ENCODE measurements at regions not wholly inside any gene's neighbourhood (a gene's known extent, or its start where the extent isn't known, plus 50 kb on each side); places are given as distances from the start of the nearest gene placed in this dataset.

- Histone ChIP-seq H3K27ac (ENCODE audit: low read depth, low read length, poor library complexity, severe bottlenecking) (no peak overlapping the region), H3K4me1 (ENCODE audit: insufficient read depth, low read length, poor library complexity, severe bottlenecking) (no peaks in the 10 kb centered on the region), H3K36me3 (ENCODE audit: insufficient read depth, low read length, poor library complexity, severe bottlenecking) (no peaks in the 10 kb centered on the region), H3K4me3 (ENCODE audit: low read depth, low read length, poor library complexity, severe bottlenecking) (no peak overlapping the region), H3K9me3 (ENCODE audit: low read depth, low read length, poor library complexity, severe bottlenecking) (no peaks in the 10 kb centered on the region), H3K27me3 (replicated peaks; ENCODE audit: insufficient read depth, low read depth, low read length, poor library complexity) (no peaks in the 10 kb centered on the region)
- TF ChIP-seq, protein P1, sequence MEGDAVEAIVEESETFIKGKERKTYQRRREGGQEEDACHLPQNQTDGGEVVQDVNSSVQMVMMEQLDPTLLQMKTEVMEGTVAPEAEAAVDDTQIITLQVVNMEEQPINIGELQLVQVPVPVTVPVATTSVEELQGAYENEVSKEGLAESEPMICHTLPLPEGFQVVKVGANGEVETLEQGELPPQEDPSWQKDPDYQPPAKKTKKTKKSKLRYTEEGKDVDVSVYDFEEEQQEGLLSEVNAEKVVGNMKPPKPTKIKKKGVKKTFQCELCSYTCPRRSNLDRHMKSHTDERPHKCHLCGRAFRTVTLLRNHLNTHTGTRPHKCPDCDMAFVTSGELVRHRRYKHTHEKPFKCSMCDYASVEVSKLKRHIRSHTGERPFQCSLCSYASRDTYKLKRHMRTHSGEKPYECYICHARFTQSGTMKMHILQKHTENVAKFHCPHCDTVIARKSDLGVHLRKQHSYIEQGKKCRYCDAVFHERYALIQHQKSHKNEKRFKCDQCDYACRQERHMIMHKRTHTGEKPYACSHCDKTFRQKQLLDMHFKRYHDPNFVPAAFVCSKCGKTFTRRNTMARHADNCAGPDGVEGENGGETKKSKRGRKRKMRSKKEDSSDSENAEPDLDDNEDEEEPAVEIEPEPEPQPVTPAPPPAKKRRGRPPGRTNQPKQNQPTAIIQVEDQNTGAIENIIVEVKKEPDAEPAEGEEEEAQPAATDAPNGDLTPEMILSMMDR (conservative IDR thresholded peaks at IDR 0.05; ENCODE audit: low read depth, low read length): no peak
- no peak for TF ChIP-seq EZH2 (IDR thresholded peaks at IDR 0.05; ENCODE audit: borderline replicate concordance, low read depth, low read length, poor library complexity, severe bottlenecking)
- intact Hi-C loops (cut with micrococcal nuclease; ENCODE audit: unreplicated experiment): no loop called here
- DNase-seq (ENCODE audit: low spot score): no peak
- CTCF ChIA-PET: no interaction called here
- POLR2A ChIA-PET (ENCODE audit: low non-redundant PET): no interaction called here
- no TSS peak for BruUV-seq (replicated peaks)
Measured at GRCh38 chr14:48527832-48528231, 852.4 kb upstream of the MDGA2 start.

DNA sequence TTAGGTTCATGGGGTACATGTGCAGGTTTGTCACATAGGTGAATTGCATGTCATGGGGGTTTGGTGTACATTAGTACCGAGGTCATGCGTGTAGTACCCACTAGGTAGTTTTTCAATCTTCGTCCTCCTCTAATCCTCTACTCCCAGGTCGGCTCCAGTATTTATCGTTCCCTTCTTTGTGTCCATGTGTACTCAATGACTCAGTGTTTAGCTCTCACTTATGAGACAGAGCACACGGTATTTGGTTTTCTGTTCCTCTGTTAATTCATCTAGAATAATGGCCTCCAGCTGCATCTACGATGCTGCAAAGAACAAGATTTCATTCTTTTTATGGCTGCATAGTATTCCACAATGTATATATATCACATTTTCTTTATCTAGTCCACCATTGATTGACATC lies 850.9 kb upstream of the MDGA2 start:
- TF ChIP-seq, protein P1 (conservative IDR thresholded peaks at IDR 0.05; ENCODE audit: low read depth, low read length): no peak
- no peak for TF ChIP-seq EZH2 (IDR thresholded peaks at IDR 0.05; ENCODE audit: borderline replicate concordance, low read depth, low read length, poor library complexity, severe bottlenecking)
- Histone ChIP-seq H3K4me1 (ENCODE audit: insufficient read depth, low read length, poor library complexity, severe bottlenecking) (no peaks in the 10 kb centered on the region), H3K36me3 (ENCODE audit: insufficient read depth, low read length, poor library complexity, severe bottlenecking) (no peaks in the 10 kb centered on the region), H3K9me3 (ENCODE audit: low read depth, low read length, poor library complexity, severe bottlenecking) (no peaks in the 10 kb centered on the region), H3K27ac (ENCODE audit: low read depth, low read length, poor library complexity, severe bottlenecking) (no peak overlapping the region), H3K4me3 (ENCODE audit: low read depth, low read length, poor library complexity, severe bottlenecking) (no peak overlapping the region), H3K27me3 (replicated peaks; ENCODE audit: insufficient read depth, low read depth, low read length, poor library complexity) (no peaks in the 10 kb centered on the region)
- intact Hi-C loops (cut with micrococcal nuclease; ENCODE audit: unreplicated experiment): no loop called here
- no TSS peak for BruUV-seq (replicated peaks)
- ChIA-PET CTCF (no interaction called here), POLR2A (ENCODE audit: low non-redundant PET) (no interaction called here)
- DNase-seq (ENCODE audit: low spot score): no peak

GRCh38 chr14:48504921-48505320 lies 829.5 kb upstream of the MDGA2 start:
- POLR2A ChIA-PET (ENCODE audit: low non-redundant PET): no interaction called here
- no peaks in the 10 kb centered on the region for H3K4me1 ChIP-seq (ENCODE audit: insufficient read depth, low read length, poor library complexity, severe bottlenecking)
- H3K4me3 ChIP-seq (ENCODE audit: low read depth, low read length, poor library complexity, severe bottlenecking): no peak overlapping the region
- peak; percentile 4 for DNase-seq (ENCODE audit: low spot score)
- TF ChIP-seq EZH2 (IDR thresholded peaks at IDR 0.05; ENCODE audit: borderline replicate concordance, low read depth, low read length, poor library complexity, severe bottlenecking): no peak
- TF ChIP-seq, protein P1 (conservative IDR thresholded peaks at IDR 0.05; ENCODE audit: low read depth, low read length): no peak
- intact Hi-C loops (cut with micrococcal nuclease; ENCODE audit: unreplicated experiment): no loop called here
- CTCF ChIA-PET: no interaction called here
- no peak overlapping the region for H3K27ac ChIP-seq (ENCODE audit: low read depth, low read length, poor library complexity, severe bottlenecking)
- no peaks in the 10 kb centered on the region for H3K36me3 ChIP-seq (ENCODE audit: insufficient read depth, low read length, poor library complexity, severe bottlenecking)
- H3K27me3 ChIP-seq (replicated peaks; ENCODE audit: insufficient read depth, low read depth, low read length, poor library complexity): no peaks in the 10 kb centered on the region
- BruUV-seq (replicated peaks): no TSS peak
- H3K9me3 ChIP-seq (ENCODE audit: low read depth, low read length, poor library complexity, severe bottlenecking): no peaks in the 10 kb centered on the region
